Caco-2 (cell line): ENCODE measurements at regions not wholly inside any gene's neighbourhood (a gene's known extent, or its start where the extent isn't known, plus 50 kb on each side); places are given as distances from the start of the nearest gene placed in this dataset.

Source experiments
- BruUV-seq: library from RNA; stranded (reverse); fragments of 400-500 nt; replicated peaks from 2 replicates; lab custom pipeline; 2021; lab: Mats Ljungman, UMichigan
- CTCF ChIA-PET: fragments of 300-600 bp; sonication (Branson Sonifier 250); formaldehyde crosslinking; loops from one replicate; lab custom pipeline; 2022; ENCODE audit warnings: antibody characterized with exemption; lab: Charles Lee
- POLR2A ChIA-PET: fragments of 300-600 bp; sonication (Branson Sonifier 250); formaldehyde crosslinking; loops from one replicate; lab custom pipeline; 2022; ENCODE audit warnings: antibody characterized with exemption; lab: Charles Lee
- DNase-seq, 2 experiments: peaks; one replicate each; pipeline versions ENCODE4 v3.0.0 to v3.0.0-alpha.2; 2020 to 2022
- H3K27me3 ChIP-seq: replicated peaks from 2 replicates; pipeline ENCODE4 v1.6.0; 2011; ENCODE audit warnings: low read length; ENCODE audit not compliant: control insufficient read depth, insufficient read depth
- H3K36me3 ChIP-seq: 2 replicates; pipeline ENCODE4 v1.5.1; 2011; ENCODE audit warnings: low read length; ENCODE audit not compliant: control insufficient read depth, insufficient read depth
- H3K4me1 ChIP-seq: fragments of 250-450 bp; sonication (Bioruptor Pico); 2 replicates; pipeline ENCODE4 v1.5.1; 2020; ENCODE audit warnings: mild to moderate bottlenecking
- H3K4me3 ChIP-seq: 2 replicates; pipeline ENCODE4 v1.5.1; 2011; ENCODE audit warnings: low read depth, mild to moderate bottlenecking, control low read depth, low read length
- H3K9me3 ChIP-seq: fragments of 250-450 bp; sonication (Bioruptor Pico); 2 replicates; pipeline ENCODE4 v1.5.1; 2020; ENCODE audit warnings: mild to moderate bottlenecking, moderate library complexity
- H3K27ac Mint-ChIP-seq: one replicate; pipeline ENCODE4 v1.8.0; 2022; ENCODE audit warnings: mixed read lengths; ENCODE audit not compliant: unreplicated experiment
- H3K27me3 Mint-ChIP-seq: one replicate; pipeline ENCODE4 v1.8.0; 2022; ENCODE audit warnings: mixed read lengths; ENCODE audit not compliant: insufficient read depth, unreplicated experiment
- H3K36me3 Mint-ChIP-seq: one replicate; pipeline ENCODE4 v1.8.0; 2022; ENCODE audit warnings: mild to moderate bottlenecking, mixed read lengths; ENCODE audit not compliant: insufficient read depth, unreplicated experiment
- H3K4me1 Mint-ChIP-seq: one replicate; pipeline ENCODE4 v1.8.0; 2022; ENCODE audit warnings: low read depth, mixed read lengths; ENCODE audit not compliant: unreplicated experiment
- H3K4me3 Mint-ChIP-seq: one replicate; pipeline ENCODE4 v1.8.0; 2022; ENCODE audit warnings: mild to moderate bottlenecking, moderate library complexity, mixed read lengths; ENCODE audit not compliant: unreplicated experiment
- H3K9me3 Mint-ChIP-seq: one replicate; pipeline ENCODE4 v1.8.0; 2022; ENCODE audit warnings: mixed read lengths; ENCODE audit not compliant: unreplicated experiment
- intact Hi-C: fragments of 100-400 bp; cut with micrococcal nuclease; formaldehyde crosslinking; loops from one replicate; pipeline ENCODE4 v1.10.0; 2022; ENCODE audit not compliant: unreplicated experiment
- TF ChIP-seq, protein P1 (sequence below), 2 experiments: fragments of 200-600 bp in 1 of 2; IDR thresholded peaks; 1 replicate in 1 of 2; 2 replicates in 1 of 2; pipeline versions ENCODE4 v1.5.1 to v1.8.0; 2011 to 2022; ENCODE audit warnings: antibody characterized with exemption in 1 of 2, control low read depth in 1 of 2, inconsistent platforms in 1 of 2, low read depth in 1 of 2, low read length in 1 of 2, mild to moderate bottlenecking in 1 of 2, moderate library complexity in 1 of 2; ENCODE audit not compliant: insufficient read depth in 1 of 2, severe bottlenecking in 1 of 2, unreplicated experiment in 1 of 2

DNA sequence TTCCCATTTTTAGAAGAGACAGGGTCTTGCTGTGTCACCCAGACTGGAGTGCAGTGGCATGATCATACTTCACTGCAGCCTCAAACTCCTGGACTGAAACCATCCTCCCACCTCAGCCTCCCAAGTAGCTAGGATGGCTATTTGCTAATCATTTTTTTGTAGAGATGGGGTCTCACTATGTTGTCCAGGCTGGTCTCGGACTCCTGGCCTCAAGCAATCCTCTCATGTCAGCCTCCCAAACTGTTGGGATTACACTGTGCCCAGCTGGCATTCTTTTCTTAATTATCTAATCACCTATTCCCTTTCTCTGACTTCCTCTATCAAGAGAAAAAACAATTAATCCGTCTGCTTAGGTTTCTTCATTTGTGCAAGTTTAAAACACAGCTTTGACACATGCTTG is 172.5 kb upstream of the TRIM24 start:
- H3K4me1 Mint-ChIP-seq = no peaks in the 10 kb centered on the region
- Histone ChIP-seq H3K9me3 (peaks cover 15% of the 10 kb centered on the region), H3K36me3 (no peaks in the 10 kb centered on the region), H3K4me1 (no peaks in the 10 kb centered on the region), H3K4me3 (no peak overlapping the region), H3K27me3 (no peaks in the 10 kb centered on the region)
- DNase-seq = no peak
- H3K27ac Mint-ChIP-seq = no peak overlapping the region
- H3K27me3 Mint-ChIP-seq = no peaks in the 10 kb centered on the region
- peaks cover 34% of the 10 kb centered on the region for H3K9me3 Mint-ChIP-seq
- POLR2A ChIA-PET = no interaction called here
- H3K36me3 Mint-ChIP-seq = no peaks in the 10 kb centered on the region
- no TSS peak for BruUV-seq
- TF ChIP-seq, protein P1, sequence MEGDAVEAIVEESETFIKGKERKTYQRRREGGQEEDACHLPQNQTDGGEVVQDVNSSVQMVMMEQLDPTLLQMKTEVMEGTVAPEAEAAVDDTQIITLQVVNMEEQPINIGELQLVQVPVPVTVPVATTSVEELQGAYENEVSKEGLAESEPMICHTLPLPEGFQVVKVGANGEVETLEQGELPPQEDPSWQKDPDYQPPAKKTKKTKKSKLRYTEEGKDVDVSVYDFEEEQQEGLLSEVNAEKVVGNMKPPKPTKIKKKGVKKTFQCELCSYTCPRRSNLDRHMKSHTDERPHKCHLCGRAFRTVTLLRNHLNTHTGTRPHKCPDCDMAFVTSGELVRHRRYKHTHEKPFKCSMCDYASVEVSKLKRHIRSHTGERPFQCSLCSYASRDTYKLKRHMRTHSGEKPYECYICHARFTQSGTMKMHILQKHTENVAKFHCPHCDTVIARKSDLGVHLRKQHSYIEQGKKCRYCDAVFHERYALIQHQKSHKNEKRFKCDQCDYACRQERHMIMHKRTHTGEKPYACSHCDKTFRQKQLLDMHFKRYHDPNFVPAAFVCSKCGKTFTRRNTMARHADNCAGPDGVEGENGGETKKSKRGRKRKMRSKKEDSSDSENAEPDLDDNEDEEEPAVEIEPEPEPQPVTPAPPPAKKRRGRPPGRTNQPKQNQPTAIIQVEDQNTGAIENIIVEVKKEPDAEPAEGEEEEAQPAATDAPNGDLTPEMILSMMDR (IDR thresholded peaks at IDR 0.05; ENCODE audit: insufficient read depth in 1 of 2, low read depth in 1 of 2, low read length in 1 of 2, severe bottlenecking in 1 of 2, unreplicated experiment in 1 of 2) = no peak
- CTCF ChIA-PET = no interaction called here
- intact Hi-C loops = no loop called here
- no peak overlapping the region for H3K4me3 Mint-ChIP-seq

DNA sequence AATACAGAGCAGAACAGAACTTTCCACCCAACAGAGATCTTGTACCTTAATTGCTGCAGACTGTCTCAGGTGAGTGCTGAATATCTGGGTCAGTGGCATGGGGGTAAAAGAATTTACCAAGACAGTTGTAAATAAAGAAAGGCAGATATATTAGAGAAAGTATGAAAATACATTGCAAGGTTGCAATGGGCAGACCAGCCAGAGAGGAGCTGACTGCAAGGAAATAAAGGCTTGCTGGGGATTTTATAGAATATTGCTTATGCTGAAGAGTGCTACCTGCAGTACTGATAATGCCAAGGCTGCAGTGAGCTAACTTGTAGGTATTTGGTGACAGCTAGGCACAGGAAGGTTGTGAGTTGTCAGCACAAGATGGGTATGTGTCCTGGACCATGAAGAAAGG is 171.0 kb upstream of the TRIM24 start:
- no peaks in the 10 kb centered on the region for H3K4me1 ChIP-seq
- intact Hi-C loops = no loop called here
- ChIA-PET POLR2A (no interaction called here), CTCF (no interaction called here)
- TF ChIP-seq, protein P1 (IDR thresholded peaks at IDR 0.05; ENCODE audit: insufficient read depth in 1 of 2, low read depth in 1 of 2, low read length in 1 of 2, severe bottlenecking in 1 of 2, unreplicated experiment in 1 of 2) = no peak
- H3K36me3 ChIP-seq = no peaks in the 10 kb centered on the region
- no TSS peak for BruUV-seq
- Mint-ChIP-seq H3K9me3 (peaks cover 38% of the 10 kb centered on the region), H3K27ac (no peak overlapping the region), H3K36me3 (no peaks in the 10 kb centered on the region), H3K4me3 (no peak overlapping the region), H3K4me1 (no peaks in the 10 kb centered on the region), H3K27me3 (no peaks in the 10 kb centered on the region)
- no peak overlapping the region for H3K4me3 ChIP-seq
- DNase-seq = no peak
- H3K27me3 ChIP-seq = no peaks in the 10 kb centered on the region
- H3K9me3 ChIP-seq = peaks cover 15% of the 10 kb centered on the region

DNA sequence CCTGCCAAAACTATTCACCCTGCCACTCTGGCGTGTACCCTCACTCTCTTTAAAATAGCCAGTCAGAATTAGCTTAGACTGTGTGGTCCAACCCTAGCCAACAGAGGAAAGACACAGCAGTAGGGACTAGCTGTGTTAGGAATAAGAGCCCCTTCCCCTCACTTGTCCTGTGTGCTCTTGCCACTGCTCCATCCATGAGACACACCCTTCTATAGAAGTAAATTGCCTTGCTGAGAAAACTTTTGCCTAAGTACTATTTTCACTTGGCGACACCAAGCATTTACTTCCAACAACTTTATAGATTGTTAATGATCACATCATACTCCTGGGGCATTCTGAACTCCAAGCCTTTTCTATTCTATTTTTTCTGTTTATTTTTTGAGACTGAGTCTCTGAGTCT is 170.2 kb upstream of the TRIM24 start:
- Mint-ChIP-seq H3K27me3 (no peaks in the 10 kb centered on the region), H3K36me3 (no peaks in the 10 kb centered on the region), H3K9me3 (peaks cover 38% of the 10 kb centered on the region), H3K4me3 (no peak overlapping the region), H3K4me1 (no peaks in the 10 kb centered on the region), H3K27ac (no peak overlapping the region)
- BruUV-seq = no TSS peak
- Histone ChIP-seq H3K9me3 (peaks cover 15% of the 10 kb centered on the region), H3K36me3 (no peaks in the 10 kb centered on the region), H3K4me1 (no peaks in the 10 kb centered on the region), H3K4me3 (no peak overlapping the region), H3K27me3 (no peaks in the 10 kb centered on the region)
- intact Hi-C loops = no loop called here
- no peak for DNase-seq
- CTCF ChIA-PET = no interaction called here
- POLR2A ChIA-PET = no interaction called here
- TF ChIP-seq, protein P1 (IDR thresholded peaks at IDR 0.05; ENCODE audit: insufficient read depth in 1 of 2, low read depth in 1 of 2, low read length in 1 of 2, severe bottlenecking in 1 of 2, unreplicated experiment in 1 of 2) = no peak
